ENCODE measurements at regions not wholly inside any gene's neighbourhood (a gene's known extent, or its start where the extent isn't known, plus 50 kb on each side); places are given as distances from the start of the nearest gene placed in this dataset.

DNA sequence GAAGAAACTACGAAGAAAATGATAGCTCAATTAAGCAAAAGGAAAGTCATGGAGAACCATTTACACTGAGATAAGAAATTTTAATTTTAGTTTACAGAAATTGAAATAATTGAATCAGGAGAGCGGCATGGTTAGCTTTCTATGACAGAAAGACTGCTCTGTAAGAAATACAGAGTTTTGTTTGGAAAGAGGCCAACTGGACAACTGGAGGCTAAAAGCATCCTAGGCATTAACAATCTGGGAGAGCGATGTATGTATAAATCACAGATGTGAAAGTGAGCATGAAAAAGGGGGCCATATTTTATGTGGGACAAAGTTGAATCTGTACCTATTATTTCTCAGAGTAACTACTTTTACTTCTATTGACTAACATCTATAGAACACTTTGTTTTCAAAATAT is 1608.8 kb upstream of the PCDH20 start:
- TF ChIP-seq EP300 (IDR thresholded peaks at IDR 0.05): no peak
- TF ChIP-seq, protein P1, sequence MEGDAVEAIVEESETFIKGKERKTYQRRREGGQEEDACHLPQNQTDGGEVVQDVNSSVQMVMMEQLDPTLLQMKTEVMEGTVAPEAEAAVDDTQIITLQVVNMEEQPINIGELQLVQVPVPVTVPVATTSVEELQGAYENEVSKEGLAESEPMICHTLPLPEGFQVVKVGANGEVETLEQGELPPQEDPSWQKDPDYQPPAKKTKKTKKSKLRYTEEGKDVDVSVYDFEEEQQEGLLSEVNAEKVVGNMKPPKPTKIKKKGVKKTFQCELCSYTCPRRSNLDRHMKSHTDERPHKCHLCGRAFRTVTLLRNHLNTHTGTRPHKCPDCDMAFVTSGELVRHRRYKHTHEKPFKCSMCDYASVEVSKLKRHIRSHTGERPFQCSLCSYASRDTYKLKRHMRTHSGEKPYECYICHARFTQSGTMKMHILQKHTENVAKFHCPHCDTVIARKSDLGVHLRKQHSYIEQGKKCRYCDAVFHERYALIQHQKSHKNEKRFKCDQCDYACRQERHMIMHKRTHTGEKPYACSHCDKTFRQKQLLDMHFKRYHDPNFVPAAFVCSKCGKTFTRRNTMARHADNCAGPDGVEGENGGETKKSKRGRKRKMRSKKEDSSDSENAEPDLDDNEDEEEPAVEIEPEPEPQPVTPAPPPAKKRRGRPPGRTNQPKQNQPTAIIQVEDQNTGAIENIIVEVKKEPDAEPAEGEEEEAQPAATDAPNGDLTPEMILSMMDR (IDR thresholded peaks at IDR 0.05): no peak
- no peak for TF ChIP-seq POLR2A (IDR thresholded peaks at IDR 0.05; ENCODE audit: low read depth)

All from esophagus muscularis mucosa (tissue), 4 donors.